Right lung (tissue), 2 donors: ENCODE measurements at regions not wholly inside any gene's neighbourhood (a gene's known extent, or its start where the extent isn't known, plus 50 kb on each side); places are given as distances from the start of the nearest gene placed in this dataset.
"Not testable (repeated sequence)": the region's sequence is repeated elsewhere in the genome, so short reads cannot be mapped to it uniquely, and the experiment has no call there.

Experiments
- DNase-seq, 2 donors: peaks; one replicate each; pipeline ENCODE4 v3.0.0-alpha.2; 2013

- DNase-seq = no peak
Observed at GRCh38 chr7:41578700-41579099, 124.2 kb downstream of the INHBA start.

GRCh38 chr7:41576166-41576565 lies 126.7 kb downstream of the INHBA start:
- DNase-seq = no peak

GRCh38 chr7:41574377-41574776 lies 128.5 kb downstream of the INHBA start:
- DNase-seq = no peak

- DNase-seq = no peak
Observed at GRCh38 chr7:41573862-41574261, 129.0 kb downstream of the INHBA start.

- no peak for DNase-seq
Observed at GRCh38 chr7:41573443-41573842, 129.4 kb downstream of the INHBA start.

- DNase-seq = no peak
Observed at GRCh38 chr7:41573015-41573414, 129.9 kb downstream of the INHBA start.

GRCh38 chr7:41571573-41571972 lies 131.3 kb downstream of the INHBA start:
- no peak for DNase-seq

- DNase-seq = no peak
Observed at GRCh38 chr7:41570766-41571165, 132.1 kb downstream of the INHBA start.

- no peak for DNase-seq
Observed at GRCh38 chr7:41568135-41568534, 134.8 kb downstream of the INHBA start.

- DNase-seq = no peak
Observed at GRCh38 chr7:41567731-41568114, 135.2 kb downstream of the INHBA start.

- DNase-seq = no peak
Observed at GRCh38 chr7:41567031-41567730, 135.7 kb downstream of the INHBA start.

GRCh38 chr7:41566581-41566980 lies 136.3 kb downstream of the INHBA start:
- no peak for DNase-seq

GRCh38 chr7:41565655-41566054 lies 137.2 kb downstream of the INHBA start:
- no peak for DNase-seq

- no peak for DNase-seq
Observed at GRCh38 chr7:41559426-41559825, 143.5 kb downstream of the INHBA start.

GRCh38 chr7:41554481-41554880 lies 148.4 kb downstream of the INHBA start:
- peak; percentile 50 to 54 for DNase-seq

- DNase-seq = not testable (repeated sequence)
Observed at GRCh38 chr7:41550046-41550445, 152.8 kb downstream of the INHBA start.

GRCh38 chr7:41544241-41544640 lies 158.6 kb downstream of the INHBA start:
- DNase-seq = no peak

- no peak for DNase-seq
Observed at GRCh38 chr7:41540601-41541000, 162.3 kb downstream of the INHBA start.

- DNase-seq = no peak
Observed at GRCh38 chr7:41538810-41539724, 163.8 kb downstream of the INHBA start.

GRCh38 chr7:41536873-41537665 lies 165.8 kb downstream of the INHBA start:
- DNase-seq = no peak

GRCh38 chr7:41536122-41536872 lies 166.6 kb downstream of the INHBA start:
- DNase-seq = no peak

GRCh38 chr7:41529831-41530230 lies 173.1 kb downstream of the INHBA start:
- no peak for DNase-seq
